ENCODE measurements at regions not wholly inside any gene's neighbourhood (a gene's known extent, or its start where the extent isn't known, plus 50 kb on each side); places are given as distances from the start of the nearest gene placed in this dataset.
"Not testable (repeated sequence)": the region's sequence is repeated elsewhere in the genome, so short reads cannot be mapped to it uniquely, and the experiment has no call there.

- no peak for DNase-seq (ENCODE audit: low read depth)
These were observed 1035.2 kb upstream of the SLIT2 start for GRCh38 chr4:19216476-19216875.

GRCh38 chr4:19214591-19215186 is 1037.0 kb upstream of the SLIT2 start:
- DNase-seq (ENCODE audit: low read depth) = peak; percentile 69

GRCh38 chr4:19213388-19213787 is 1038.3 kb upstream of the SLIT2 start:
- DNase-seq (ENCODE audit: low read depth) = peak; percentile 76

- no peak for DNase-seq (ENCODE audit: low read depth)
These were observed 1045.9 kb upstream of the SLIT2 start for GRCh38 chr4:19205853-19206252.

GRCh38 chr4:19197838-19198237 is 1053.9 kb upstream of the SLIT2 start:
- DNase-seq (ENCODE audit: low read depth) = not testable (repeated sequence)

GRCh38 chr4:19195696-19196095 is 1056.0 kb upstream of the SLIT2 start:
- no peak for DNase-seq (ENCODE audit: low read depth)

GRCh38 chr4:19194672-19195071 is 1057.0 kb upstream of the SLIT2 start:
- DNase-seq (ENCODE audit: low read depth) = no peak

- no peak for DNase-seq (ENCODE audit: low read depth)
These were observed 1058.3 kb upstream of the SLIT2 start for GRCh38 chr4:19193274-19193981.

- no peak for DNase-seq (ENCODE audit: low read depth)
These were observed 1059.6 kb upstream of the SLIT2 start for GRCh38 chr4:19191979-19192650.

- DNase-seq (ENCODE audit: low read depth) = no peak
These were observed 1064.0 kb upstream of the SLIT2 start for GRCh38 chr4:19187691-19188090.

- peak; percentile 73 for DNase-seq (ENCODE audit: low read depth)
These were observed 1064.6 kb upstream of the SLIT2 start for GRCh38 chr4:19187096-19187495.

GRCh38 chr4:19181631-19182030 is 1070.1 kb upstream of the SLIT2 start:
- not testable (repeated sequence) for DNase-seq (ENCODE audit: low read depth)

GRCh38 chr4:19178835-19179234 is 1072.9 kb upstream of the SLIT2 start:
- DNase-seq (ENCODE audit: low read depth) = no peak

GRCh38 chr4:19177616-19178015 is 1074.1 kb upstream of the SLIT2 start:
- DNase-seq (ENCODE audit: low read depth) = peak; percentile 63

GRCh38 chr4:19171832-19172231 is 1079.9 kb upstream of the SLIT2 start:
- DNase-seq (ENCODE audit: low read depth) = no peak

- DNase-seq (ENCODE audit: low read depth) = no peak
These were observed 1084.4 kb upstream of the SLIT2 start for GRCh38 chr4:19167311-19167710.

- no peak for DNase-seq (ENCODE audit: low read depth)
These were observed 1087.4 kb upstream of the SLIT2 start for GRCh38 chr4:19164334-19164733.

GRCh38 chr4:19159874-19160273 is 1091.8 kb upstream of the SLIT2 start:
- DNase-seq (ENCODE audit: low read depth) = no peak

- no peak for DNase-seq (ENCODE audit: low read depth)
These were observed 1093.4 kb upstream of the SLIT2 start for GRCh38 chr4:19158107-19158809.

- DNase-seq (ENCODE audit: low read depth) = no peak
These were observed 1094.9 kb upstream of the SLIT2 start for GRCh38 chr4:19156786-19157185.

GRCh38 chr4:19155568-19155967 is 1096.1 kb upstream of the SLIT2 start:
- no peak for DNase-seq (ENCODE audit: low read depth)

- not testable (repeated sequence) for DNase-seq (ENCODE audit: low read depth)
These were observed 1097.4 kb upstream of the SLIT2 start for GRCh38 chr4:19154267-19154666.

- no peak for DNase-seq (ENCODE audit: low read depth)
These were observed 1099.4 kb upstream of the SLIT2 start for GRCh38 chr4:19152264-19152663.

All from iris pigment epithelial cell (primary cell).